ENCODE measurements at regions not wholly inside any gene's neighbourhood (a gene's known extent, or its start where the extent isn't known, plus 50 kb on each side); places are given as distances from the start of the nearest gene placed in this dataset.

DNA sequence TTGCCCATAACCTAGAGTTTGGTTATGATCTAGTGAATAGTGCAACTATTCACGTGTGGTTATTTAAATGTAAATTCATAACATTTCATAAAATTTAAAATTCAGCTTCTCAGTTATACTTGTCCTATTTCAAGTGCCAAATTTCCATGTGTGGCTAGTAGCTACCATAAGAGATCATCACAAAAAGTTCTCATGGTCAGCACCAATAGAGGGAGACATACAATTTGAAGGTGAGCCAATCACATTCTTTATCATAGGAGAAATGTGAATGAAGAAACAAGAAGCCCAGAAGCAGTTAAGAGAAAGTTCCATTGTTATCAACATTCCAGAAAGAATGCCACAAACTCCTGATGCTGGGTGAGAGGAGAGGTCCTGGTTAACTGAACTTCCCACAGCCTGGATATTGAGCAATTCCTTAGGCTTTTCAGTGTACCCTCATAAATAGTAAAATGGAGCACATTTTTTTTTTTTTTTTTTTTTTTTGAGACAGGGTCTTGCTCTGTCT is 892.9 kb upstream of the USP15 start:
- Histone ChIP-seq H3K4me3 (ENCODE audit: low read length) (no peak overlapping the region), H3K27ac (ENCODE audit: low read length) (no peak overlapping the region), H3K27me3 (ENCODE audit: insufficient read depth, low read length) (no peaks in the 10 kb centered on the region), H3K9ac (ENCODE audit: low read depth, low read length) (no peak overlapping the region), H3K4me1 (ENCODE audit: insufficient read depth, low read length) (no peaks in the 10 kb centered on the region), H3K36me3 (ENCODE audit: insufficient read depth, low read depth, low read length) (no peaks in the 10 kb centered on the region), H3K9me3 (ENCODE audit: insufficient read depth, low read depth, low read length) (no peaks in the 10 kb centered on the region)

DNA sequence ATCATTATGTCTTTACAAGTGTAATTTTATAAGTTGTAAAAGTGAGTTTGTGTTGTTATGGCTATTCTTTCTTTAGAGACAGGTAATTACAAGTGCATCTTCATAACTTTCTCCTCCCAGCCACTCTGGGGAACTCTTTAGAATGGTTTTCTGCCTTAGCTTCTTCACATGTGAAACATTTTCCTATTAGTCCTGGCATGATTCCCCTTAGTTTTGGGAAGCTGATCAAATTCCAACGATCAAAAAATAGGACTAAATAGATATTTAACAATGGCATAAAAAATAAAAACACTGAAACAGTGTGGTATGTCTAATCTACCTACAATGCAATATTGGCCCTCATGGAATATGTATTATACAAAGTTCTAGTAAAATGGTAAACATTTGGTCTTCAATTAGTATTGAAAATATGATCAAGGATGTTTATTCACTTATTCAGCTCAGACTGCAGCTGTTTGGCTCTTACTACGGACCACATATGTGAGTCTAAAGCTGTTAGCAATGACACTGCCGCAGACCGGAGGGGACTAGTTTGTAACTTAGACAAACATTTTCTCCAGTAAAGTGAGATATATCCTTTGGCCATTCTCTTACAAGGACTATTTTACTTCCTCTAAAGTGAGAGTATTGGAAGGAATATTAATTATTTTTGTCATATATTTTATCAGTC is 890.8 kb upstream of the USP15 start:
- H3K4me3 ChIP-seq (ENCODE audit: low read length): no peak overlapping the region
- H3K9ac ChIP-seq (ENCODE audit: low read depth, low read length): no peak overlapping the region
- no peaks in the 10 kb centered on the region for H3K9me3 ChIP-seq (ENCODE audit: insufficient read depth, low read depth, low read length)
- no peaks in the 10 kb centered on the region for H3K27me3 ChIP-seq (ENCODE audit: insufficient read depth, low read length)
- no peaks in the 10 kb centered on the region for H3K4me1 ChIP-seq (ENCODE audit: insufficient read depth, low read length)
- H3K36me3 ChIP-seq (ENCODE audit: insufficient read depth, low read depth, low read length): no peaks in the 10 kb centered on the region
- no peak overlapping the region for H3K27ac ChIP-seq (ENCODE audit: low read length)

DNA sequence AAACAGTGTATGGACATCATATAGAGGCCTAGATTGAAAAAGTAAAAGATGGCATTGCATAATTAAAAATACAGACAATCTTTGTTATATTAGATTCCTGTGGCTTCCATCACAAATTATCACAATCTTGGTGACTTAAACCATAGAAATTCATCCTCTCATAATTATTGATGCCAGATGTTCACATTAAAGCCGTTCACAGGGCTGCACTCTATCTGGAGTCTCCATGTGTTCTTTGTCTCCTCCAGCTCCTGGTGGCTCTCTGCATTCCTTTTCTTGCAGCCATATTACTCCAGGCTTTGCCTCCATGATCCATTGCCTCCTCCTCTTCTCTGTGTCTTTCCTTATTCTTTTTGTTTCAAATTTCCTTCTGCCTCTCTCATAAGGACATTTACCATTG is 875.7 kb upstream of the USP15 start:
- no peak overlapping the region for H3K9ac ChIP-seq (ENCODE audit: low read depth, low read length)
- no peak overlapping the region for H3K27ac ChIP-seq (ENCODE audit: low read length)
- H3K36me3 ChIP-seq (ENCODE audit: insufficient read depth, low read depth, low read length): no peaks in the 10 kb centered on the region
- H3K27me3 ChIP-seq (ENCODE audit: insufficient read depth, low read length): no peaks in the 10 kb centered on the region
- peaks cover 21% of the 10 kb centered on the region for H3K9me3 ChIP-seq (ENCODE audit: insufficient read depth, low read depth, low read length)
- no peaks in the 10 kb centered on the region for H3K4me1 ChIP-seq (ENCODE audit: insufficient read depth, low read length)
- no peak overlapping the region for H3K4me3 ChIP-seq (ENCODE audit: low read length)

DNA sequence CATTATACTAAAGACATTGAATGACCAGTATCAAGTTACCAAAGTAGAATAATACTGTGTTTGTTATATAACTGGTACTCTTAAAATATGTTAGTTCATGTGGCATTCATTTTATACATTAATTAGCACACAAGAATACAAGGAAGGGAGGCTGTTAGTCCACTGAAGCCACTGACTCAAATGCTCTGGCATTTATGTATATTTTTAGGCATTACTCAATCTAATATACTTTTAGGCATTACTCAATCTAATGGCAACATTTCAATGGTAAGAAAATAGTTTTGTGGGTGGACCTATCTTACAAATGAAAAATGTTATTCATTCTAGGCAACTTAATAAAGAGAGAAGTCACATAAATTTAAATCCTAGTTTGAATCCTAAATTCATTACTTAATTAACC is 874.4 kb upstream of the USP15 start:
- H3K4me3 ChIP-seq (ENCODE audit: low read length): no peak overlapping the region
- H3K36me3 ChIP-seq (ENCODE audit: insufficient read depth, low read depth, low read length): no peaks in the 10 kb centered on the region
- peaks cover 24% of the 10 kb centered on the region for H3K9me3 ChIP-seq (ENCODE audit: insufficient read depth, low read depth, low read length)
- H3K9ac ChIP-seq (ENCODE audit: low read depth, low read length): no peak overlapping the region
- no peaks in the 10 kb centered on the region for H3K4me1 ChIP-seq (ENCODE audit: insufficient read depth, low read length)
- no peak overlapping the region for H3K27ac ChIP-seq (ENCODE audit: low read length)
- no peaks in the 10 kb centered on the region for H3K27me3 ChIP-seq (ENCODE audit: insufficient read depth, low read length)

DNA sequence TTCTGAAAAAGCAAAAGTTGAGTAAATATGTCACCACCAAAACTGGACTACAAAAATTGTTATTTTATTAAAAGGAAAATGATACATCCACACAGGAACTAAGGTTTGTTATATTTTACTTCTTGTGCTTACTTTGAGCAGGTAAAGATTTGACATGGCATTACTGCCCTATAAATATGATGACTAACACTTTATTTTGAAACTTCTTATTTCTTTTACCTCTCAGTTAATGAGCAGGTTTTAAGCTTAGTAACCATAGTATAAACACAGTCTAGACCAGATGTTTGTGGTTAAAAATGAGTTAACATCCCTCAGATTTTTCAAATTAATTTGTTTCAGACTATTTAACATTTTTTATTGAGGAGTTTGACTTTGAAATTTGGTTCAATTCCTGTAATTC is 862.5 kb upstream of the USP15 start:
- no peak overlapping the region for H3K4me3 ChIP-seq (ENCODE audit: low read length)
- no peak overlapping the region for H3K27ac ChIP-seq (ENCODE audit: low read length)

DNA sequence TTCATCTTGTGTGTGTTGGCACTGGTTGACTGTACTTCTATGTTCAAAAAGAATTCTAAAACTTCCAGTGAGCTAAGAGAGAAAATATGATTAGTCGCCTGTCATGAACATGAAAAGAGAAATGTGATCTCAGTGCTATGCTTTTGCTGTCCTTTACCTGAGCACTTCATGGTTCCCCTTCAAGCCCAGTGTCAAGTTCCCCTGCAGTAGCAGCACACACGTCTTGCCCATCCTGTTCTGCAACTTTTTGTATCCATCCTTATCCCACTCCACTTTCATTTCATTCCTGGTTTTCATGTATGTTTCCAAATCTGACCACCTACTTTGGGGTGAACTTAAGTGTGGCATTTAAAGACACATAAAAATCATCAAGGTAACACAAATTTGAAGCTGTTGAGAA is 848.0 kb upstream of the USP15 start:
- no peak overlapping the region for H3K9ac ChIP-seq (ENCODE audit: low read depth, low read length)
- no peaks in the 10 kb centered on the region for H3K36me3 ChIP-seq (ENCODE audit: insufficient read depth, low read depth, low read length)
- H3K27ac ChIP-seq (ENCODE audit: low read length): no peak overlapping the region
- no peaks in the 10 kb centered on the region for H3K4me1 ChIP-seq (ENCODE audit: insufficient read depth, low read length)
- H3K9me3 ChIP-seq (ENCODE audit: insufficient read depth, low read depth, low read length): no peaks in the 10 kb centered on the region
- no peak overlapping the region for H3K4me3 ChIP-seq (ENCODE audit: low read length)
- H3K27me3 ChIP-seq (ENCODE audit: insufficient read depth, low read length): no peaks in the 10 kb centered on the region

More for the DNA sequence above, 862.5 kb upstream of the USP15 start:
- H3K9ac ChIP-seq (ENCODE audit: low read depth, low read length): no peak overlapping the region
- H3K27me3 ChIP-seq (ENCODE audit: insufficient read depth, low read length): no peaks in the 10 kb centered on the region
- H3K4me1 ChIP-seq (ENCODE audit: insufficient read depth, low read length): no peaks in the 10 kb centered on the region
- H3K36me3 ChIP-seq (ENCODE audit: insufficient read depth, low read depth, low read length): no peaks in the 10 kb centered on the region
- H3K9me3 ChIP-seq (ENCODE audit: insufficient read depth, low read depth, low read length): no peaks in the 10 kb centered on the region

DNA sequence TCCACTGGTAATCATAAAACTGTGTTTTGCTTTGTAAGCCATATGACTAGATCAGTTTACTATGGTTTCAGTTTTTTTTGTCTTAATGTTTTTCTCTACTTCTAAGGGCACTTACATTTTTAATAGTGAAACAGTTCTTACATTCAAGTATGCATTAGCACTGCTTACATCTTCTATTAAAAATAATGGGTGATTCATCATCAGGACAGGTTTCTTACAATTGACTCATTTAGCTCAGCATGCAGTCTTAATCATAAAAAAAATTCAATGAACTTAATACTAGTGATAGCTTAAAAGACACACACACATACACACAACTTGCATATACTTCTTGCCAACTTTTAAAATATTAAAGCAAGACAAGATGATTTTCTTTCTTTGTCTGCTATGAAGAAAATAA is 845.7 kb upstream of the USP15 start:
- Histone ChIP-seq H3K27me3 (ENCODE audit: insufficient read depth, low read length) (no peaks in the 10 kb centered on the region), H3K9ac (ENCODE audit: low read depth, low read length) (no peak overlapping the region), H3K4me3 (ENCODE audit: low read length) (no peak overlapping the region), H3K36me3 (ENCODE audit: insufficient read depth, low read depth, low read length) (no peaks in the 10 kb centered on the region), H3K4me1 (ENCODE audit: insufficient read depth, low read length) (no peaks in the 10 kb centered on the region), H3K9me3 (ENCODE audit: insufficient read depth, low read depth, low read length) (no peaks in the 10 kb centered on the region), H3K27ac (ENCODE audit: low read length) (no peak overlapping the region)

DNA sequence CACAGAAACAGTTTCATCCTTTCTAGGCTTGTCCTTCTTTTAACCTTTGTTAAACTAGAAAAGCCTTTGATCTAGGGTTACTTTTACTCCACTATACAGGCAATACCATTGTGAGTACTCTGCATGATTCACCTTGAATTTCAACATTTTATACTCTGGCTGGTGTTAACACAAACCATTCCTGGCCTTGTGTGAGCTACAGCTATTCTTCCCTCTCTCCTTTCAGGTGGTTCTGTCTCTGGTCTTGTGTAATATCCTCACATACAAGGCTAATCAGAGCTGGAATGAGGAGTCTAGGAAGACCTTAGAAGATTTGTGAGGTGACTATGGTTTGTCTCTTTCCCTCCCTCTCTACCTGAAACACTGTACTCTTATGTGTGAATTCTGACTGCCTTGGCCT is 837.4 kb upstream of the USP15 start:
- Histone ChIP-seq H3K4me1 (ENCODE audit: insufficient read depth, low read length) (no peaks in the 10 kb centered on the region), H3K9ac (ENCODE audit: low read depth, low read length) (no peak overlapping the region), H3K4me3 (ENCODE audit: low read length) (no peak overlapping the region), H3K27me3 (ENCODE audit: insufficient read depth, low read length) (no peaks in the 10 kb centered on the region), H3K36me3 (ENCODE audit: insufficient read depth, low read depth, low read length) (no peaks in the 10 kb centered on the region), H3K9me3 (ENCODE audit: insufficient read depth, low read depth, low read length) (no peaks in the 10 kb centered on the region), H3K27ac (ENCODE audit: low read length) (no peak overlapping the region)

DNA sequence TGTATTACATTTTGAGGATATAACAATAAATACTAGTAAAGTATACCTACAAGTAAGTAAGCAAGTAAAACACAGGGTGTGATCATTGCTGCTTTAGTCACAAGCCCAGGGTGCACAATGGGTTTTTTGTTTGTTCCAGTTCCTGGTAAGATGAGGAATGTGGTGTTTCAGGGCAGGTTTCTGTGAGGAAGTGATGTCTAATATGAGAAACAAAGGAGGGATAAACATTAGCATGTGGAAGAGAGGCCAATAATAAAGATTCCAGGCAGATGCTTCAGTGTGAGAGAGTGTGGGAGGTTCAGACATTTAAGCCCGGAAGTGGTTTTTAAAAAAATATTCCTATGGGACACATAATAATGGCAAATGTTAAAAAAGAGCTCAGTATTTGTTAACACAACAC is 808.1 kb upstream of the USP15 start:
- H3K27ac ChIP-seq (ENCODE audit: low read length): no peak overlapping the region
- 0 out of 2 replicates have a peak, but pooled peaks cover 4% of the 10 kb centered on the region for H3K4me1 ChIP-seq (ENCODE audit: insufficient read depth, low read length)
- H3K27me3 ChIP-seq (ENCODE audit: insufficient read depth, low read length): no peaks in the 10 kb centered on the region
- H3K9ac ChIP-seq (ENCODE audit: low read depth, low read length): no peak overlapping the region
- no peak overlapping the region for H3K4me3 ChIP-seq (ENCODE audit: low read length)
- no peaks in the 10 kb centered on the region for H3K36me3 ChIP-seq (ENCODE audit: insufficient read depth, low read depth, low read length)
- no peaks in the 10 kb centered on the region for H3K9me3 ChIP-seq (ENCODE audit: insufficient read depth, low read depth, low read length)

DNA sequence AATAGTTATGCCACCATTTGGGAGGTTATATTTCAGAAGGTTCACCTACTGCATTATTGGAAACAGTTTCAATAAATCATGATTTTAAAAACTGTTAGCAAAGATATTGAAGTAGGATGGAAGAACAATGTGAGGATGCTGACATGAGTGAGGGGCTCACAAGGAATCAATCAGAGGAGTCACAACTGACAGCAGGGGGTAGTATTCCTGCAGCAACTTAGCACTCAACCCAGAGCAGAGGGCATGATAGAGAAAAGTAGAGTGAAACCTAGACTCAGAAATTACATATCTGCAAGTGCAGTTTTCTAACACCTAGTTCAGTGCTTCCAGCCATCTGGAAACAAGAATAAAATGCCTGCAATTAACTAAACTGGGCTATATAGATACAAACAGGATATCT is 772.5 kb upstream of the USP15 start:
- Histone ChIP-seq H3K27me3 (ENCODE audit: insufficient read depth, low read length) (no peaks in the 10 kb centered on the region), H3K4me1 (ENCODE audit: insufficient read depth, low read length) (no peaks in the 10 kb centered on the region), H3K9me3 (ENCODE audit: insufficient read depth, low read depth, low read length) (no peaks in the 10 kb centered on the region), H3K9ac (ENCODE audit: low read depth, low read length) (no peak overlapping the region), H3K27ac (ENCODE audit: low read length) (no peak overlapping the region), H3K4me3 (ENCODE audit: low read length) (no peak overlapping the region), H3K36me3 (ENCODE audit: insufficient read depth, low read depth, low read length) (no peaks in the 10 kb centered on the region)

DNA sequence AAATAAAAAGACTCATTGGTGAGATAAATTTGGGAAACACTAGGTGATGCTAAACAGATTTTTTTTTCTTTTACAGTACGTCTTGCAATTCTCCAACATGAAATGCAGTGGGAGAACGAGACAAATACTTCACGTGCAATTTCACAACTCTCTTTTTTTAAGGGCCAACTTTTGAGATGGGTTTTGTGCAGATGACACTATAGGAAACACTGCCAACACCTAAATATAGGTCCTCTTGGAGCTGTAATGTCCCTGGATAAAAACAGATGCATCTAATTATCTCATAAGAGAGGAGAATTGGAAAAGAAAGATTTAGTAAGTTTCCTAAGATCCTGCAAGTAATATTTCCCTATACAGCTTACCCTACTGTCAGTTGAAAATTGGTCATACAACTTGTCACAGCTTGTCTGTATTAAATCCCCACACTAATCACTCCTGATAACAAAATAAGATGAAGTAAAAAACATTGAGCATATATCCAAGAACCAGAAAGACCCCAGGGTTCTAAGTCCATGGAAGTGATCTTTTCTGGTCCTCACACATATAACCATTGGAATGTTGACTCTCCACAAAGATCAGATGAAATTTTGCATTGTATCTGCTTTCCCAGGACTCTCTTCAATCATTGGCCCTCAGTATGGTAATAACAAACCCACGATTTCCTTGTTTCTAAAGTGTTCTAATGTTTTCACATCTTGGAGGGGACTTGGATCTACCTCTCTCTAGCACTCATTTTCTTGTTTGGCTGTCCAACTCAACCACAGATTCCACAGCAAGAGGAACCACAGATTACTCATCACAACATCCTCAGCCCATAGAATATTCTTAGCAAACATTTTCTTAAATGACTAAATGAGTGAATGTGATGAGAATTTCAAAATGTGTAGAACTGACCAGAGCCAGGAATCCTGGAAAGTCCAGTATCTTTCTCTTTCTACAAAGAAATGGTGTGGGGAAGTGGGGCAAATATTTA is 769.4 kb upstream of the USP15 start:
- Histone ChIP-seq H3K36me3 (ENCODE audit: insufficient read depth, low read depth, low read length) (no peaks in the 10 kb centered on the region), H3K4me1 (ENCODE audit: insufficient read depth, low read length) (no peaks in the 10 kb centered on the region), H3K9ac (ENCODE audit: low read depth, low read length) (no peak overlapping the region), H3K27ac (ENCODE audit: low read length) (no peak overlapping the region), H3K27me3 (ENCODE audit: insufficient read depth, low read length) (no peaks in the 10 kb centered on the region), H3K9me3 (ENCODE audit: insufficient read depth, low read depth, low read length) (no peaks in the 10 kb centered on the region), H3K4me3 (ENCODE audit: low read length) (no peak overlapping the region)

DNA sequence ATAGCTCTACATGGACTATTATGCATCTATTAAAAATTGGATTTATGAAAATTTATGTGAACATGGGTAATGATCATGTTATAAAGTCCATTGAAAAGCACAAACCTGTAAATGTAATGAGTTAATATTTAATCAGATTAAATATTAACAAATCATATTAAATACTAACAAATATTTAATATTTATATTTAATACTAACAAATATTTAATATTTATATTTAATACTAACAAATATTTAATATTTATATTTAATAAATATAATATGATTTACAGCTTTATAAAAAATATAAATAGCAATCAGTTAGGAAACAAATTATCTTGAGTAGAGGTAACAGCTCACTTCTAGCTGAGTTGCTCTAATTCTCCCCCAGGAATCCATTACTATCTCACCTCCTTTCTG is 758.0 kb upstream of the USP15 start:
- H3K9ac ChIP-seq (ENCODE audit: low read depth, low read length): no peak overlapping the region
- H3K36me3 ChIP-seq (ENCODE audit: insufficient read depth, low read depth, low read length): no peaks in the 10 kb centered on the region
- no peak overlapping the region for H3K27ac ChIP-seq (ENCODE audit: low read length)
- H3K4me3 ChIP-seq (ENCODE audit: low read length): no peak overlapping the region
- no peaks in the 10 kb centered on the region for H3K27me3 ChIP-seq (ENCODE audit: insufficient read depth, low read length)
- H3K4me1 ChIP-seq (ENCODE audit: insufficient read depth, low read length): peaks cover 18% of the 10 kb centered on the region
- peaks cover 6% of the 10 kb centered on the region; the same call in 1 of the 2 replicates for H3K9me3 ChIP-seq (ENCODE audit: insufficient read depth, low read depth, low read length)

All from iPS-20b (cell line).